Activated T-helper 2 cell treated with anti-CD3 and anti-CD28 coated beads, Interferon-gamma antibody, Interleukin-2, Interleukin-4, amounts not matched to agents 10 μg/mL and 5 μg/mL and 100 μg/mL, durations not matched to agents 14 hours and 24 hours and 36 hours (primary cell): ENCODE measurements at regions not wholly inside any gene's neighbourhood (a gene's known extent, or its start where the extent isn't known, plus 50 kb on each side); places are given as distances from the start of the nearest gene placed in this dataset.

Experiments
- DNase-seq: peaks from one replicate; pipeline ENCODE4 v3.0.0; 2021; ENCODE audit warnings: low spot score
- H3K27ac Mint-ChIP-seq: one replicate; pipeline ENCODE4 v1.8.0; 2021; ENCODE audit warnings: mixed read lengths
- H3K27me3 Mint-ChIP-seq: one replicate; pipeline ENCODE4 v1.8.0; 2021; ENCODE audit warnings: low read depth, mixed read lengths
- H3K36me3 Mint-ChIP-seq: one replicate; pipeline ENCODE4 v1.8.0; 2021; ENCODE audit warnings: low read depth, mixed read lengths
- H3K4me1 Mint-ChIP-seq: one replicate; pipeline ENCODE4 v1.8.0; 2021; ENCODE audit warnings: low read depth, mixed read lengths
- H3K4me3 Mint-ChIP-seq: one replicate; pipeline ENCODE4 v1.8.0; 2021; ENCODE audit warnings: low read depth, mild to moderate bottlenecking, moderate library complexity, mixed read lengths
- H3K9me3 Mint-ChIP-seq: one replicate; pipeline ENCODE4 v1.8.0; 2021; ENCODE audit warnings: mixed read lengths
- intact Hi-C: fragments of 100-400 bp; cut with micrococcal nuclease; formaldehyde crosslinking; loops from one replicate; pipeline ENCODE4 v1.15.1; 2023

GRCh38 chr5:124659798-124660197, 86.6 kb downstream of the ZNF608 start:
- Mint-ChIP-seq H3K27ac (no peak overlapping the region), H3K4me3 (no peak overlapping the region), H3K27me3 (peaks cover 18% of the 10 kb centered on the region), H3K9me3 (no peaks in the 10 kb centered on the region), H3K4me1 (no peaks in the 10 kb centered on the region), H3K36me3 (no peaks in the 10 kb centered on the region)
- DNase-seq, result no peak
- intact Hi-C loops, result no loop called here

GRCh38 chr5:124658867-124659557, 87.4 kb downstream of the ZNF608 start:
- peaks cover 18% of the 10 kb centered on the region for H3K27me3 Mint-ChIP-seq
- intact Hi-C loops, result no loop called here
- H3K4me3 Mint-ChIP-seq, result no peak overlapping the region
- DNase-seq, result no peak
- no peaks in the 10 kb centered on the region for H3K4me1 Mint-ChIP-seq
- no peak overlapping the region for H3K27ac Mint-ChIP-seq
- no peaks in the 10 kb centered on the region for H3K36me3 Mint-ChIP-seq
- no peaks in the 10 kb centered on the region for H3K9me3 Mint-ChIP-seq

- H3K9me3 Mint-ChIP-seq, result no peaks in the 10 kb centered on the region
- H3K36me3 Mint-ChIP-seq, result no peaks in the 10 kb centered on the region
- H3K27me3 Mint-ChIP-seq, result peaks cover 22% of the 10 kb centered on the region
- no peak overlapping the region for H3K27ac Mint-ChIP-seq
- intact Hi-C loops, result no loop called here
- H3K4me3 Mint-ChIP-seq, result no peak overlapping the region
- no peak for DNase-seq
- peaks cover 3% of the 10 kb centered on the region for H3K4me1 Mint-ChIP-seq
These were observed 90.4 kb downstream of the ZNF608 start for GRCh38 chr5:124655921-124656511.

GRCh38 chr5:124655251-124655917, 91.1 kb downstream of the ZNF608 start:
- H3K4me3 Mint-ChIP-seq, result no peak overlapping the region
- intact Hi-C loops, result no loop called here
- H3K27ac Mint-ChIP-seq, result no peak overlapping the region
- H3K36me3 Mint-ChIP-seq, result no peaks in the 10 kb centered on the region
- DNase-seq, result no peak
- peaks cover 23% of the 10 kb centered on the region for H3K27me3 Mint-ChIP-seq
- no peaks in the 10 kb centered on the region for H3K9me3 Mint-ChIP-seq
- H3K4me1 Mint-ChIP-seq, result peaks cover 6% of the 10 kb centered on the region

- Mint-ChIP-seq H3K36me3 (no peaks in the 10 kb centered on the region), H3K27ac (no peak overlapping the region), H3K9me3 (no peaks in the 10 kb centered on the region), H3K4me3 (no peak overlapping the region), H3K4me1 (peaks cover 13% of the 10 kb centered on the region), H3K27me3 (peaks cover 21% of the 10 kb centered on the region)
- intact Hi-C loops, result no loop called here
- DNase-seq, result no peak
These were observed 92.0 kb downstream of the ZNF608 start for GRCh38 chr5:124654418-124654817.

GRCh38 chr5:124653666-124654065, 92.8 kb downstream of the ZNF608 start:
- Mint-ChIP-seq H3K36me3 (no peaks in the 10 kb centered on the region), H3K27me3 (peaks cover 16% of the 10 kb centered on the region), H3K4me3 (no peak overlapping the region), H3K9me3 (no peaks in the 10 kb centered on the region), H3K4me1 (peaks cover 19% of the 10 kb centered on the region), H3K27ac (no peak overlapping the region)
- intact Hi-C loops, result no loop called here
- no peak for DNase-seq

GRCh38 chr5:124652892-124653441, 93.5 kb downstream of the ZNF608 start:
- intact Hi-C loops, result no loop called here
- Mint-ChIP-seq H3K27me3 (peaks cover 19% of the 10 kb centered on the region), H3K4me3 (no peak overlapping the region), H3K27ac (no peak overlapping the region), H3K4me1 (peaks cover 19% of the 10 kb centered on the region), H3K9me3 (no peaks in the 10 kb centered on the region), H3K36me3 (no peaks in the 10 kb centered on the region)
- no peak for DNase-seq

GRCh38 chr5:124652514-124652819, 94.0 kb downstream of the ZNF608 start:
- Mint-ChIP-seq H3K9me3 (no peaks in the 10 kb centered on the region), H3K4me1 (peaks cover 19% of the 10 kb centered on the region), H3K36me3 (no peaks in the 10 kb centered on the region), H3K4me3 (peak overlapping the region; percentile 35), H3K27ac (no peak overlapping the region), H3K27me3 (peaks cover 22% of the 10 kb centered on the region)
- no peak for DNase-seq
- intact Hi-C loops, result no loop called here

- H3K36me3 Mint-ChIP-seq, result no peaks in the 10 kb centered on the region
- intact Hi-C loops, result no loop called here
- peaks cover 26% of the 10 kb centered on the region for H3K27me3 Mint-ChIP-seq
- no peaks in the 10 kb centered on the region for H3K9me3 Mint-ChIP-seq
- peak overlapping the region; percentile 35 for H3K4me3 Mint-ChIP-seq
- peaks cover 19% of the 10 kb centered on the region for H3K4me1 Mint-ChIP-seq
- H3K27ac Mint-ChIP-seq, result no peak overlapping the region
- DNase-seq, result peak; percentile 25
These were observed 94.6 kb downstream of the ZNF608 start for GRCh38 chr5:124651663-124652513.

- no peaks in the 10 kb centered on the region for H3K36me3 Mint-ChIP-seq
- H3K4me3 Mint-ChIP-seq, result no peak overlapping the region
- H3K27ac Mint-ChIP-seq, result no peak overlapping the region
- H3K4me1 Mint-ChIP-seq, result peaks cover 19% of the 10 kb centered on the region
- H3K27me3 Mint-ChIP-seq, result peaks cover 32% of the 10 kb centered on the region
- H3K9me3 Mint-ChIP-seq, result no peaks in the 10 kb centered on the region
- DNase-seq, result no peak
- intact Hi-C loops, result no loop called here
These were observed 95.3 kb downstream of the ZNF608 start for GRCh38 chr5:124650951-124651662.

GRCh38 chr5:124650147-124650561, 96.3 kb downstream of the ZNF608 start:
- no peak for DNase-seq
- Mint-ChIP-seq H3K27me3 (peaks cover 36% of the 10 kb centered on the region), H3K36me3 (no peaks in the 10 kb centered on the region), H3K4me3 (no peak overlapping the region), H3K27ac (no peak overlapping the region), H3K9me3 (no peaks in the 10 kb centered on the region), H3K4me1 (peaks cover 19% of the 10 kb centered on the region)
- intact Hi-C loops, result no loop called here

GRCh38 chr5:124649491-124650146, 96.8 kb downstream of the ZNF608 start:
- Mint-ChIP-seq H3K4me1 (peaks cover 19% of the 10 kb centered on the region), H3K9me3 (no peaks in the 10 kb centered on the region), H3K4me3 (no peak overlapping the region), H3K27me3 (peaks cover 40% of the 10 kb centered on the region), H3K27ac (peak overlapping the region; percentile 58), H3K36me3 (no peaks in the 10 kb centered on the region)
- DNase-seq, result peak; percentile 79
- intact Hi-C loops, result loop anchor here (1.0 kb wide), 1 partner anchor 65 kb away; no protein-coding TSS in a partner anchor
